ENCODE measurements at regions not wholly inside any gene's neighbourhood (a gene's known extent, or its start where the extent isn't known, plus 50 kb on each side); places are given as distances from the start of the nearest gene placed in this dataset.

DNA sequence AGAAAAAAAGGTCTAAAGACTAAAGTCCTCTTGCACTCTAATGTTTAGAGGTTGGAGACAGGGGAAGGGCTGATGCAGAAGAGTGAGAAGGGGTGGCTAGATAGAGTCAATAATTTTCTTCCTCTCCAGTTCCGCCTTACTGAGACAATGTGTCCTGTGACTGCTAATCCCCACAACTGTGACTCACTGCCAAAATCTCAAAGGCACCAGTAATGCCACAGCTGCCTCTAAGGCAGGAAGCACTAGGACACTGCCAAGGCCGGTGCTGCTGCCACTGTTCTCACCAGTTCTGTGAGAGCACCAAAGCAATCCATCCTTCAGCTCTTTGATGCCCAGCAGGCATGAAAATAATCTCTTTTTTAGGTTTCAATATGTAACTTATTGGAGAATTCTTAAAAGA lies 701.9 kb upstream of the MAP3K7 start:
- H3K4me2 ChIP-seq, result no peak overlapping the region
- no peaks in the 10 kb centered on the region for H3K4me1 ChIP-seq (replicated peaks; ENCODE audit: insufficient read depth)
- no TSS peak for BruUV-seq (replicated peaks)
- no peaks in the 10 kb centered on the region for H3K27me3 ChIP-seq (ENCODE audit: insufficient read depth, low read depth)
- H3K9me3 ChIP-seq (ENCODE audit: insufficient read depth, low read depth), result no peaks in the 10 kb centered on the region
- no peak for DNase-seq
- no peaks in the 10 kb centered on the region for H3K9me2 ChIP-seq (ENCODE audit: insufficient read depth)
- H3K27ac ChIP-seq, result no peak overlapping the region
- TF ChIP-seq, protein P1, sequence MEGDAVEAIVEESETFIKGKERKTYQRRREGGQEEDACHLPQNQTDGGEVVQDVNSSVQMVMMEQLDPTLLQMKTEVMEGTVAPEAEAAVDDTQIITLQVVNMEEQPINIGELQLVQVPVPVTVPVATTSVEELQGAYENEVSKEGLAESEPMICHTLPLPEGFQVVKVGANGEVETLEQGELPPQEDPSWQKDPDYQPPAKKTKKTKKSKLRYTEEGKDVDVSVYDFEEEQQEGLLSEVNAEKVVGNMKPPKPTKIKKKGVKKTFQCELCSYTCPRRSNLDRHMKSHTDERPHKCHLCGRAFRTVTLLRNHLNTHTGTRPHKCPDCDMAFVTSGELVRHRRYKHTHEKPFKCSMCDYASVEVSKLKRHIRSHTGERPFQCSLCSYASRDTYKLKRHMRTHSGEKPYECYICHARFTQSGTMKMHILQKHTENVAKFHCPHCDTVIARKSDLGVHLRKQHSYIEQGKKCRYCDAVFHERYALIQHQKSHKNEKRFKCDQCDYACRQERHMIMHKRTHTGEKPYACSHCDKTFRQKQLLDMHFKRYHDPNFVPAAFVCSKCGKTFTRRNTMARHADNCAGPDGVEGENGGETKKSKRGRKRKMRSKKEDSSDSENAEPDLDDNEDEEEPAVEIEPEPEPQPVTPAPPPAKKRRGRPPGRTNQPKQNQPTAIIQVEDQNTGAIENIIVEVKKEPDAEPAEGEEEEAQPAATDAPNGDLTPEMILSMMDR (conservative IDR thresholded peaks at IDR 0.05), result no peak
- no peak for TF ChIP-seq EZH2 (IDR thresholded peaks at IDR 0.05; ENCODE audit: low read depth)
- no peaks in the 10 kb centered on the region for H3K79me2 ChIP-seq (ENCODE audit: low read depth)
- H3K36me3 ChIP-seq (ENCODE audit: low read depth), result no peaks in the 10 kb centered on the region
- POLR2A ChIA-PET (ENCODE audit: unreplicated experiment), result no interaction called here
- H2AFZ ChIP-seq, result no peak overlapping the region
- intact Hi-C loops (cut with micrococcal nuclease; ENCODE audit: unreplicated experiment), result no loop called here
- CTCF ChIA-PET, result no interaction called here
- no peaks in the 10 kb centered on the region for H4K20me1 ChIP-seq (ENCODE audit: insufficient read depth)
- no peaks in the 10 kb centered on the region for H3F3A ChIP-seq (ENCODE audit: insufficient read depth, low read depth)
- no peak overlapping the region for H3K4me3 ChIP-seq

DNA sequence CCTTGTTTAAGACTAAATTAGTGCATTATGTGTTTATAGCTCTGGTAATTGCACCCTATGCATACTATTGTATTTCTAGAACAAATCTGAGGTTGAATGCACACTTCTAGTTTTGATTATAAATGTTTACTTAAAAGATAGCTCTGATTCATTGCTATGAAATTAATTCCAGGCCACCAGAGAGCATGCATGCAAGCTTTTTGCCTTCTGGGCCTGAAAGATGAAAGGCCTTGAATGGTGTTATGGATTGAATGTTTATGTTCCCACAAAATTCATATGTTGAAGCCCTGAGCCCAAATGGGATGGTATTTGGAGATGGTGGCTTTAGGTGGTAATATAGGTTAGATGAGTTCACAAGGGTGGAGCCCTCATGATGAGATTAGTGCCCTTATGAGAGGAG lies 695.0 kb upstream of the MAP3K7 start:
- Histone ChIP-seq H3K4me3 (no peak overlapping the region), H3F3A (ENCODE audit: insufficient read depth, low read depth) (no peaks in the 10 kb centered on the region), H3K4me1 (replicated peaks; ENCODE audit: insufficient read depth) (no peaks in the 10 kb centered on the region), H4K20me1 (ENCODE audit: insufficient read depth) (no peaks in the 10 kb centered on the region), H3K27me3 (ENCODE audit: insufficient read depth, low read depth) (no peaks in the 10 kb centered on the region), H3K9me2 (ENCODE audit: insufficient read depth) (no peaks in the 10 kb centered on the region), H3K36me3 (ENCODE audit: low read depth) (no peaks in the 10 kb centered on the region), H3K79me2 (ENCODE audit: low read depth) (no peaks in the 10 kb centered on the region), H3K27ac (no peak overlapping the region), H3K4me2 (no peak overlapping the region), H3K9me3 (ENCODE audit: insufficient read depth, low read depth) (no peaks in the 10 kb centered on the region), H2AFZ (no peak overlapping the region)
- no peak for TF ChIP-seq EZH2 (IDR thresholded peaks at IDR 0.05; ENCODE audit: low read depth)
- TF ChIP-seq, protein P1 (conservative IDR thresholded peaks at IDR 0.05), result no peak
- ChIA-PET CTCF (no interaction called here), POLR2A (ENCODE audit: unreplicated experiment) (no interaction called here)
- DNase-seq, result no peak
- intact Hi-C loops (cut with micrococcal nuclease; ENCODE audit: unreplicated experiment), result no loop called here
- no TSS peak for BruUV-seq (replicated peaks)

DNA sequence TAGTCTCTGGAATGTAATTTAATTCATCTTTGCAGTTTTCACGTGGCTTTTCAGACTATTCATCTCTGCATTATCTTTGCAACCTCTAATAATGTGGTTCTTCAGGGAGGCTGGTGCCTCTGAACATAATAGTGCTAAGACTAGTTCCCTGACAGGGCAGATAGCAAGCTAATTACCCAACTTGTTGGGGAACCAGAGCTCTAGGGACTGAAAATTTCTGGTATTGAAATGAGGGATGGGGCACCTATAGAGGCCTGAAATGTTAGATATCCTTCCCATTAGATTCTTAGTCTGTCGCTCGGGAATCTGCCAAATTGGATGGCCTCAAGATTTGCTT lies 693.6 kb upstream of the MAP3K7 start:
- intact Hi-C loops (cut with micrococcal nuclease; ENCODE audit: unreplicated experiment), result no loop called here
- H3F3A ChIP-seq (ENCODE audit: insufficient read depth, low read depth), result no peaks in the 10 kb centered on the region
- CTCF ChIA-PET, result no interaction called here
- TF ChIP-seq, protein P1 (conservative IDR thresholded peaks at IDR 0.05), result no peak
- TF ChIP-seq EZH2 (IDR thresholded peaks at IDR 0.05; ENCODE audit: low read depth), result no peak
- no peaks in the 10 kb centered on the region for H3K9me3 ChIP-seq (ENCODE audit: insufficient read depth, low read depth)
- no peaks in the 10 kb centered on the region for H3K4me1 ChIP-seq (replicated peaks; ENCODE audit: insufficient read depth)
- H3K36me3 ChIP-seq (ENCODE audit: low read depth), result no peaks in the 10 kb centered on the region
- no peak overlapping the region for H3K4me2 ChIP-seq
- POLR2A ChIA-PET (ENCODE audit: unreplicated experiment), result no interaction called here
- no peaks in the 10 kb centered on the region for H4K20me1 ChIP-seq (ENCODE audit: insufficient read depth)
- no peak for DNase-seq
- no peaks in the 10 kb centered on the region for H3K27me3 ChIP-seq (ENCODE audit: insufficient read depth, low read depth)
- no peak overlapping the region for H3K4me3 ChIP-seq
- no TSS peak for BruUV-seq (replicated peaks)
- no peaks in the 10 kb centered on the region for H3K79me2 ChIP-seq (ENCODE audit: low read depth)
- no peak overlapping the region for H2AFZ ChIP-seq
- H3K27ac ChIP-seq, result no peak overlapping the region
- H3K9me2 ChIP-seq (ENCODE audit: insufficient read depth), result no peaks in the 10 kb centered on the region
